MM.1S (cell line): ENCODE measurements at regions not wholly inside any gene's neighbourhood (a gene's known extent, or its start where the extent isn't known, plus 50 kb on each side); places are given as distances from the start of the nearest gene placed in this dataset.

Experiments used
- CTCF ChIP-seq: fragments of 300-600 bp; sonication (generic); IDR thresholded peaks from 2 replicates; pipeline ENCODE4 v1.5.1; 2016; ENCODE audit warnings: antibody characterized with exemption, low read length, mixed read lengths
- EZH2 ChIP-seq: fragments of 300-600 bp; sonication (generic); optimal IDR thresholded peaks from 2 replicates; pipeline ENCODE3; 2017; ENCODE audit warnings: low read depth, mild to moderate bottlenecking, antibody characterized with exemption, low read length, mixed read lengths
- EZH2phosphoT487 ChIP-seq: fragments of 300-600 bp; sonication (generic); IDR thresholded peaks from 2 replicates; pipeline ENCODE4 v1.6.1; 2018; ENCODE audit warnings: antibody characterized with exemption, low read length

GRCh38 chr2:47652061-47652690 lies 81.4 kb upstream of the KCNK12 start:
- TF ChIP-seq CTCF (no peak), EZH2phosphoT487 (no peak), EZH2 (no peak)
